ENCODE measurements at regions not wholly inside any gene's neighbourhood (a gene's known extent, or its start where the extent isn't known, plus 50 kb on each side); places are given as distances from the start of the nearest gene placed in this dataset.
"Not testable (repeated sequence)": the region's sequence is repeated elsewhere in the genome, so short reads cannot be mapped to it uniquely, and the experiment has no call there.

- not testable (repeated sequence) for DNase-seq (ENCODE audit: low read depth)
These were observed 65.0 kb downstream of the CCDC201 start for GRCh38 chr7:45807832-45808231.

- not testable (repeated sequence) for DNase-seq (ENCODE audit: low read depth)
These were observed 70.7 kb downstream of the CCDC201 start for GRCh38 chr7:45802214-45802613.

- peak; percentile 51 for DNase-seq (ENCODE audit: low read depth)
These were observed 75.6 kb downstream of the CCDC201 start for GRCh38 chr7:45797264-45797663.

- DNase-seq (ENCODE audit: low read depth) = not testable (repeated sequence)
These were observed 83.2 kb downstream of the CCDC201 start for GRCh38 chr7:45789641-45790040.

GRCh38 chr7:45785724-45786123 is 87.2 kb downstream of the CCDC201 start:
- DNase-seq (ENCODE audit: low read depth) = not testable (repeated sequence)

- DNase-seq (ENCODE audit: low read depth) = not testable (repeated sequence)
These were observed 88.1 kb downstream of the CCDC201 start for GRCh38 chr7:45784775-45785174.
